GM19043 (cell line): ENCODE measurements at regions not wholly inside any gene's neighbourhood (a gene's known extent, or its start where the extent isn't known, plus 50 kb on each side); places are given as distances from the start of the nearest gene placed in this dataset.
"Not testable (repeated sequence)": the region's sequence is repeated elsewhere in the genome, so short reads cannot be mapped to it uniquely, and the experiment has no call there.

ENCODE experiments used
- ATAC-seq: cut with Tn5 transposase; IDR thresholded peaks from one replicate; pipeline ENCODE4 v1.9.1; 2021; ENCODE audit warnings: low read depth; ENCODE audit not compliant: unreplicated experiment

GRCh38 chr1:213452501-213452900, 401.5 kb downstream of the RPS6KC1 start:
- ATAC-seq: no peak

GRCh38 chr1:213457186-213457585, 406.1 kb downstream of the RPS6KC1 start:
- no peak for ATAC-seq

GRCh38 chr1:213457733-213458132, 406.7 kb downstream of the RPS6KC1 start:
- no peak for ATAC-seq

GRCh38 chr1:213462374-213462773, 411.3 kb downstream of the RPS6KC1 start:
- not testable (repeated sequence) for ATAC-seq

- ATAC-seq: no peak
These were observed 413.9 kb downstream of the RPS6KC1 start for GRCh38 chr1:213464786-213465460.

GRCh38 chr1:213466541-213466940, 415.5 kb downstream of the RPS6KC1 start:
- no peak for ATAC-seq

- no peak for ATAC-seq
These were observed 423.0 kb downstream of the RPS6KC1 start for GRCh38 chr1:213474054-213474453.

- ATAC-seq: no peak
These were observed 430.4 kb downstream of the RPS6KC1 start for GRCh38 chr1:213481395-213481794.

- no peak for ATAC-seq
These were observed 433.3 kb downstream of the RPS6KC1 start for GRCh38 chr1:213484333-213484732.

GRCh38 chr1:213484758-213485157, 433.7 kb downstream of the RPS6KC1 start:
- ATAC-seq: no peak

- no peak for ATAC-seq
These were observed 435.4 kb downstream of the RPS6KC1 start for GRCh38 chr1:213486488-213486887.

- no peak for ATAC-seq
These were observed 440.4 kb downstream of the RPS6KC1 start for GRCh38 chr1:213491468-213491867.

- no peak for ATAC-seq
These were observed 441.4 kb downstream of the RPS6KC1 start for GRCh38 chr1:213492161-213493041.

- no peak for ATAC-seq
These were observed 448.4 kb downstream of the RPS6KC1 start for GRCh38 chr1:213499444-213499843.

GRCh38 chr1:213507472-213508223, 456.6 kb downstream of the RPS6KC1 start:
- no peak for ATAC-seq

- ATAC-seq: no peak
These were observed 460.1 kb downstream of the RPS6KC1 start for GRCh38 chr1:213511173-213511572.

- ATAC-seq: no peak
These were observed 461.3 kb downstream of the RPS6KC1 start for GRCh38 chr1:213512316-213512715.

GRCh38 chr1:213513006-213513405, 462.0 kb downstream of the RPS6KC1 start:
- ATAC-seq: no peak

GRCh38 chr1:213514408-213515179, 463.6 kb downstream of the RPS6KC1 start:
- ATAC-seq: not testable (repeated sequence)

- ATAC-seq: no peak
These were observed 468.1 kb downstream of the RPS6KC1 start for GRCh38 chr1:213519098-213519497.
